ENCODE measurements at regions not wholly inside any gene's neighbourhood (a gene's known extent, or its start where the extent isn't known, plus 50 kb on each side); places are given as distances from the start of the nearest gene placed in this dataset.

DNA sequence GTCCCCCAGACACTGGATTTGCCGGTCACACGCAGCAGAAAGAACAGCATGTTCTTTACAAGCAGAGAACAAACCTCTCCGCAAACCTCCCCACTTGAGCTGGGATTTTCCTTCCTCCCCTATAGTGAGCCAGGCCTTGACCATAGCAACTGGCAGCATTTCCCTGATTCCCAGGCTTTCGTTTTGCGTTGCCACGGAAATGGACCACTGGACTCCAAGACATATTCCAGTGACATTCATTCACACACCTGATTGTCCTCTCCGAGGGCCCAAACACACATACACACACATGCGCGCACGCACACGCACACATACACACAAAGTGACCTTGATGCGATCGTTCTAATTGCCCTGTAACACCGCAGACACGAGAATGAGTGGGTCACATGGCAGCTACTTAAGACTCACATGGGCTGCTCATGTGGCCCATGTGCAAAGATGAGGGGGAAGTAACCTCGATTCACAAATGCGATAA lies 80.9 kb upstream of the CPEB4 start:
- H3K4me3 ChIP-seq (replicated peaks; ENCODE audit: low read depth, low read length), result no peak overlapping the region
- TF ChIP-seq, protein P1, sequence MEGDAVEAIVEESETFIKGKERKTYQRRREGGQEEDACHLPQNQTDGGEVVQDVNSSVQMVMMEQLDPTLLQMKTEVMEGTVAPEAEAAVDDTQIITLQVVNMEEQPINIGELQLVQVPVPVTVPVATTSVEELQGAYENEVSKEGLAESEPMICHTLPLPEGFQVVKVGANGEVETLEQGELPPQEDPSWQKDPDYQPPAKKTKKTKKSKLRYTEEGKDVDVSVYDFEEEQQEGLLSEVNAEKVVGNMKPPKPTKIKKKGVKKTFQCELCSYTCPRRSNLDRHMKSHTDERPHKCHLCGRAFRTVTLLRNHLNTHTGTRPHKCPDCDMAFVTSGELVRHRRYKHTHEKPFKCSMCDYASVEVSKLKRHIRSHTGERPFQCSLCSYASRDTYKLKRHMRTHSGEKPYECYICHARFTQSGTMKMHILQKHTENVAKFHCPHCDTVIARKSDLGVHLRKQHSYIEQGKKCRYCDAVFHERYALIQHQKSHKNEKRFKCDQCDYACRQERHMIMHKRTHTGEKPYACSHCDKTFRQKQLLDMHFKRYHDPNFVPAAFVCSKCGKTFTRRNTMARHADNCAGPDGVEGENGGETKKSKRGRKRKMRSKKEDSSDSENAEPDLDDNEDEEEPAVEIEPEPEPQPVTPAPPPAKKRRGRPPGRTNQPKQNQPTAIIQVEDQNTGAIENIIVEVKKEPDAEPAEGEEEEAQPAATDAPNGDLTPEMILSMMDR (IDR thresholded peaks at IDR 0.05; ENCODE audit: low read depth, low read length, missing control alignments), result no peak
- DNase-seq (ENCODE audit: extremely low read depth, low read depth), result no peak

DNA sequence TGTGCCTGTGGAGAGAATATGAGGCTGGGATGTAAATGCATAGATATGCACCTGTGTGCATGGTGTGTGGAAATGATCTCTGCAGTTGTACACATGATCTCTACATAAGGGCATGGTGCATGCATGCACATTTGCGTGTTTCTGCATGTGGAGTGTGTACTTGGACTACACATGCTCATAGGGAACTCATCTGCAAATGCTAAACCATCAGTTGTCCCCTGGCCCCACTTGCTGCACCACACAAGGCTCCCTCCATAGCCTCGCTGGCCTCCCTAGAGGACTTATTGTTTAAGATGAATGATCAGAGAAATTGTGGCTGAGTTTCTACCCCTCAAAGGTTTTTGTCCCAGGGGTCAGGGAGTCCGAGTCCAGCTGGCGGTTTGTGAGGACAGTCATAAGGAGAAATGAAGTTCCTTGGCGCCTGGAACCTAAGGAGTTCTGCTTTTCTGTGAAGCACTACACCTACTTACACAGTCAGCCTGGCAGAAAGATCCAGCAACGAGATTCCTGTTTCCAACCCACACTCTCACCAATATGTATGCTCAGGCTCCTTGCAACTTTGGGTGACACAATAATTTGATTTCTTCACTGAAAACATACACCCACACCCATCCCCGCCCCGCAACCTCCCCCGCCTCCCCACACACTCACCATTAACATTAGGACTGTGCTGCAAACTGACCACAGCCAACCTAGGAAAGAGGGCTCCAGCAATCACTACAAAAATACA lies 79.9 kb upstream of the CPEB4 start:
- no peak for DNase-seq (ENCODE audit: extremely low read depth, low read depth)
- H3K4me3 ChIP-seq (replicated peaks; ENCODE audit: low read depth, low read length), result no peak overlapping the region
- TF ChIP-seq, protein P1 (IDR thresholded peaks at IDR 0.05; ENCODE audit: low read depth, low read length, missing control alignments), result no peak

DNA sequence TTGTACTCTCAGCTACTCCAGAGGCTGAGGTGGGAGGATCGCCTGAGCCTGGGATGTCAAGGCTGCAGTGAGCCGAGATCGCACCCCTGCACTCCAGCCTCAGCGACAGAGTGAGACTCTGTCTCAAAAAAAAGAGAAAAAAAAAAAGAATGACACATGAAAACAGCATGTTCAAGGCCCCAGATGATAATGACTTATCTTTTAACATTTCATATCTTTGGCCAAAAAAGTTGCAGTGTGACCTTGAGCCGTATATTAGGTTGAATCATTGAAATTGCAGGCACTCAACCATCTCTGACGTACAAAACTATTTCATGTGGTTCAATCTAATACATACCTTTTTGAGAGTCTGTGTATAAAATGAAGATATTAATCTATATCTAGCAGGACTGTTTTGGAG lies 79.1 kb upstream of the CPEB4 start:
- no peak for DNase-seq (ENCODE audit: extremely low read depth, low read depth)
- TF ChIP-seq, protein P1 (IDR thresholded peaks at IDR 0.05; ENCODE audit: low read depth, low read length, missing control alignments), result no peak
- no peak overlapping the region for H3K4me3 ChIP-seq (replicated peaks; ENCODE audit: low read depth, low read length)

DNA sequence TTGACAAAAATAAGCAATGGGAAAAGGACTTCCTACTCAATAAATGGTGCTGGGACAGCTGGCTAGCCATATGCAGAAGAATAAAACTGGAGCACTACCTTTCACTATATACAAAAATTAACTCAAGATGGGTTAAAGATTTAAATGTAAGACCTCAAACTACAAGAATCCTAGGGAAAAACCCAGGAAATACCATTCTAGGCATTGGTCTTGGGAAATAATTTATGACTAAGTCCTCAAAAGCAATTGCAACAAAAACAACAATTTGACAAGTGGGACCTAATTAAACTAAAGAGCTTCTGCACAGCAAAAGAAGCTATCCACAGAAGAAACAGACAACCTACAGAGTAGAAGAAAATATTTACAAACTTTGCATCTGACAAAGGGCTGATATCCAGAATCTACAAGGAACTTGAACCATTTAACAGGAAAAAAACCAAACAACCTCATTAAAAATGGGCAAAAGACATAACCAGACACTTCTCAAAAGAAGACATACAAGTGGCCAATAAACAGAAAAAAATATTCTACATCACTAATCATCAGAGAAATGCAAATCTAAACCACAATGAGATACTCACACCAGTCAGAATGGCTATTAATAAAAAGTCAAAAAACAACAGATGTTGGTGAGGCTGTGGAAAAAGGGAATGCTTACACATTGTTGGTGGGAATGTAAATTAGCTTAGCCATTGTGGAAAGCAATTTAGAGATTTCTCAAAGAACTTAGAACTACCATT lies 75.2 kb upstream of the CPEB4 start:
- DNase-seq (ENCODE audit: extremely low read depth, low read depth), result no peak
- no peak overlapping the region for H3K4me3 ChIP-seq (replicated peaks; ENCODE audit: low read depth, low read length)
- TF ChIP-seq, protein P1 (IDR thresholded peaks at IDR 0.05; ENCODE audit: low read depth, low read length, missing control alignments), result no peak

DNA sequence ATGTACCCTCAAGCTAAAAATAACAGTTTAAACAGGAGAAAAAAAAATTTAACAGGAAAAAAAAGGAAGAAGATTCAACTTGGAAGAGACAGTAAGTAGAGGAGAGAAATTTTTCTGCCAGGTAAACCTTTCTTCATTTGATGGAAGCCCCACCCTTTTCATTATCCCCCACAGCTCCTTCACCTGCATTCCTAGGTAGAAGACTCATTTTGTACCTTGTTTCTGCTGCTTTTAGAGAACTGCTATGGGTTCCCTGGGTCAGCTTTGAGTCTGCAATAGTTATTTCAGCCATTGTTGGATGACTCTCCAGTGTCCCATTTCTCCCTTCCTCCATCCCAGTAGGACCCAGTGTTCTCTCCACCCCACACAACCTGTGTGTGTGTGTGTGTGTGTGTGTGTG lies 74.1 kb upstream of the CPEB4 start:
- no peak for DNase-seq (ENCODE audit: extremely low read depth, low read depth)
- H3K4me3 ChIP-seq (replicated peaks; ENCODE audit: low read depth, low read length), result no peak overlapping the region
- TF ChIP-seq, protein P1 (IDR thresholded peaks at IDR 0.05; ENCODE audit: low read depth, low read length, missing control alignments), result no peak

DNA sequence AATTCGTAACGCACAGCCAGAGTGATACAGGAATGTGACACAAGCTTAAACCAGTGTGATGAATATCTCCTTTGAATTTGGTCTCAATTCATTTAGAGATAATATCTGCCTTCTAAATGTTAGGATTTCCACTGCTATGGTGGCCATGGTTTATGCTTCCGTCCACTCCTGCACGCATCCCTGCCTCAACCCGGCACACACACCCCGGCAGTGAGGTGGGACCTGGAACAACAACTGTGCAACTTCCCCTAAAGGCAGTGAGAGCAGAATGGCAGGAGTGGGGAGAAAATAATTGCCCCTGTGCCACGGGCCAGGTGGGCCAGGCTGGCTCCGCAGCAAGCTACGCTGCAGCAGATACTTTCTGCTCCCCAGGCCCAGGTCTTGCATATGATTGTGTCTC lies 72.6 kb upstream of the CPEB4 start:
- TF ChIP-seq, protein P1 (IDR thresholded peaks at IDR 0.05; ENCODE audit: low read depth, low read length, missing control alignments), result no peak
- DNase-seq (ENCODE audit: extremely low read depth, low read depth), result no peak
- H3K4me3 ChIP-seq (replicated peaks; ENCODE audit: low read depth, low read length), result no peak overlapping the region

All from HFF-Myc (cell line).